GM23248 (cell line): ENCODE measurements at regions not wholly inside any gene's neighbourhood (a gene's known extent, or its start where the extent isn't known, plus 50 kb on each side); places are given as distances from the start of the nearest gene placed in this dataset.

ENCODE experiments used
- DNase-seq: peaks from one replicate; pipeline ENCODE4 v3.0.0-alpha.2; 2015
- H2AFZ ChIP-seq: fragments of 200-600 bp; sonication (generic); 2 replicates; pipeline ENCODE4 v1.6.1; 2016; ENCODE audit warnings: antibody characterized with exemption
- H3F3A ChIP-seq: fragments of 200-600 bp; sonication (generic); 2 replicates; pipeline ENCODE4 v1.6.1; 2016; ENCODE audit warnings: mild to moderate bottlenecking, antibody characterized with exemption, mixed run types; ENCODE audit not compliant: insufficient read depth
- H3K27ac ChIP-seq: fragments of 200-600 bp; sonication (generic); 2 replicates; pipeline ENCODE4 v1.5.1; 2016; ENCODE audit warnings: mild to moderate bottlenecking
- H3K27me3 ChIP-seq: fragments of 200-600 bp; sonication (generic); replicated peaks from 2 replicates; pipeline ENCODE4 v1.6.1; 2016; ENCODE audit warnings: mild to moderate bottlenecking; ENCODE audit not compliant: insufficient read depth
- H3K36me3 ChIP-seq: fragments of 200-600 bp; sonication (generic); 2 replicates; pipeline ENCODE4 v1.6.1; 2016; ENCODE audit warnings: low read depth, mild to moderate bottlenecking
- H3K4me1 ChIP-seq: fragments of 200-600 bp; sonication (generic); 2 replicates; pipeline ENCODE4 v1.6.1; 2016; ENCODE audit warnings: mild to moderate bottlenecking; ENCODE audit not compliant: insufficient read depth
- H3K4me2 ChIP-seq: fragments of 200-600 bp; sonication (generic); one replicate; pipeline ENCODE4 v1.6.1; 2016; ENCODE audit warnings: mild to moderate bottlenecking; ENCODE audit not compliant: unreplicated experiment
- H3K4me3 ChIP-seq: fragments of 200-600 bp; sonication (generic); 2 replicates; pipeline ENCODE4 v1.5.1; 2016; ENCODE audit warnings: mild to moderate bottlenecking
- H3K79me2 ChIP-seq: fragments of 200-600 bp; sonication (generic); 2 replicates; pipeline ENCODE4 v1.6.1; 2016; ENCODE audit warnings: mild to moderate bottlenecking; ENCODE audit not compliant: insufficient read depth
- H3K9ac ChIP-seq: fragments of 200-600 bp; sonication (generic); 2 replicates; pipeline ENCODE4 v1.6.1; 2016; ENCODE audit warnings: mild to moderate bottlenecking
- H3K9me2 ChIP-seq: fragments of 200-600 bp; sonication (generic); 2 replicates; pipeline ENCODE4 v1.6.1; 2016; ENCODE audit warnings: mixed run types, mild to moderate bottlenecking, moderate library complexity; ENCODE audit not compliant: insufficient read depth
- H3K9me3 ChIP-seq: fragments of 200-600 bp; sonication (generic); one replicate; pipeline ENCODE4 v1.6.1; 2017; ENCODE audit warnings: low read depth
- H4K20me1 ChIP-seq: fragments of 200-600 bp; sonication (generic); 2 replicates; pipeline ENCODE4 v1.6.0; 2016; ENCODE audit not compliant: insufficient read depth
- EZH2 ChIP-seq: fragments of 200-600 bp; sonication (generic); IDR thresholded peaks from 2 replicates; pipeline ENCODE4 v1.6.1; 2018; ENCODE audit warnings: antibody characterized with exemption, mild to moderate bottlenecking; ENCODE audit not compliant: insufficient read depth, poor library complexity, severe bottlenecking
- EZH2phosphoT487 ChIP-seq: fragments of 200-600 bp; sonication (generic); IDR thresholded peaks from 2 replicates; pipeline ENCODE4 v1.6.1; 2018; ENCODE audit warnings: antibody characterized with exemption, moderate library complexity, mild to moderate bottlenecking, low read depth; ENCODE audit not compliant: insufficient read depth
- WGBS, 2 experiments: methylation state at CpG; one replicate each; pipeline ENCODE4 v1.1.6; 2015 to 2017; ENCODE audit warnings: low lambda C conversion rate in 2 of 2, low coverage in 1 of 2; ENCODE audit errors: missing lambda C conversion rate in 2 of 2; 5-methylcytosine and 5-hydroxymethylcytosine counted together
- in situ Hi-C: fragments of 300-500 bp; cut with MboI; formaldehyde crosslinking; loops from 2 replicates; pipeline ENCODE4 v1.15.0; 2020

DNA sequence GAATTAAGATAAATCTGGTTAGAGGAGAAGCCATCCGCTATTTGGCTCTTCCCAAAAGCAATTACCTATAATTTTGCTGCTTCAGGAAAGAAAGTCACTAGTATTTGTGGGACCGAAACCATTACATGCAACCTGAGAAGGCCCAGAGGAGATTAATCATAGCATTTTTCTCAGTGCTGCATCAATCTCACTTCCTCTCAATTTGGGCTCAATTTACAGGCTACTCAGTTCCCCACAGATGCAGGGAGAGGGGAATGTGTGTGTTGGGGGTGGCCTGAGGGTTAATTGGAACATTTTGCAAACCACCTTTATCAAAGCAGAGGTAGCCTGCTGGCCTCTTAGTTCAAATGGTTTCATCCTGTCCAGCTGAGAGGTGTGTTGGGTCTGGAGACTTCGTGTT, 394.7 kb upstream of the ASIC2 start:
- no peaks in the 10 kb centered on the region for H3K9me3 ChIP-seq
- H4K20me1 ChIP-seq, result no peaks in the 10 kb centered on the region
- no peak for DNase-seq
- no peaks in the 10 kb centered on the region; the same call in 1 of the 2 replicates for H3K27me3 ChIP-seq
- no peak overlapping the region for H2AFZ ChIP-seq
- no peak overlapping the region for H3K4me2 ChIP-seq
- no peak overlapping the region for H3K4me3 ChIP-seq
- H3K9ac ChIP-seq, result no peak overlapping the region
- H3K4me1 ChIP-seq, result no peaks in the 10 kb centered on the region
- no peak overlapping the region for H3K27ac ChIP-seq
- H3F3A ChIP-seq, result no peaks in the 10 kb centered on the region
- no peaks in the 10 kb centered on the region for H3K79me2 ChIP-seq
- TF ChIP-seq EZH2, result no peak
- TF ChIP-seq EZH2phosphoT487, result no peak
- WGBS, 2 experiments, result 40 to 41% methylated on average over 3 of the region's 3 CpGs
- no peaks in the 10 kb centered on the region for H3K9me2 ChIP-seq
- in situ Hi-C loops, result no loop called here
- no peaks in the 10 kb centered on the region for H3K36me3 ChIP-seq

DNA sequence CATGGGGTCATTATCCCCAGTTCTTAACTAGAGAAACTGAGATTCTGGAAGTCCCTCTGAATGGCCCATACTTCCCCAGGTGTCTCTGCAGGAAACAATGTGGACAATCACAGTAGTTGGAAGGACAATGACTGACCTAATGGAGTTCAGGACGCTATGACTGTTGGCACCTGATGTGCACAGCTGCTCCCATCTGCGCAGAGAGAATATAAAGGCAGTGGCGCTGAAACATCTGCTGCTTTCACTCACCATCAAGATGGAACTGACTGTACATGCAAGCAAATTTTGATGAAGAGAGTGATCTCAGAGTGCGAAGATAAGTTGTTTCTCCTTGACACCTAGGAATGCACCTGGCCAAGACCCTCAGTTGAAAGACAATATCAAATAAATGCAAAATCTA, 395.7 kb upstream of the ASIC2 start:
- no peak for TF ChIP-seq EZH2
- TF ChIP-seq EZH2phosphoT487, result no peak
- Histone ChIP-seq H3K27ac (no peak overlapping the region), H3K9me3 (no peaks in the 10 kb centered on the region), H3K9me2 (no peaks in the 10 kb centered on the region), H3F3A (no peaks in the 10 kb centered on the region), H2AFZ (no peak overlapping the region), H3K36me3 (no peaks in the 10 kb centered on the region), H3K79me2 (no peaks in the 10 kb centered on the region), H3K9ac (no peak overlapping the region), H3K4me3 (no peak overlapping the region), H3K4me2 (no peak overlapping the region), H3K4me1 (no peaks in the 10 kb centered on the region), H3K27me3 (no peaks in the 10 kb centered on the region; the same call in 1 of the 2 replicates), H4K20me1 (no peaks in the 10 kb centered on the region)
- DNase-seq, result no peak
- WGBS, 2 experiments, result 44 to 54% methylated on average over 4 of the region's 4 CpGs
- in situ Hi-C loops, result no loop called here

GRCh38 chr17:33689725-33690124, 396.6 kb upstream of the ASIC2 start:
- Histone ChIP-seq H3K27ac (no peak overlapping the region), H4K20me1 (no peaks in the 10 kb centered on the region), H3K27me3 (no peaks in the 10 kb centered on the region; the same call in 1 of the 2 replicates), H3K36me3 (no peaks in the 10 kb centered on the region), H2AFZ (no peak overlapping the region), H3K79me2 (no peaks in the 10 kb centered on the region), H3F3A (no peaks in the 10 kb centered on the region), H3K4me3 (no peak overlapping the region), H3K9me2 (no peaks in the 10 kb centered on the region), H3K4me1 (no peaks in the 10 kb centered on the region), H3K9ac (no peak overlapping the region), H3K4me2 (no peak overlapping the region), H3K9me3 (no peaks in the 10 kb centered on the region)
- TF ChIP-seq EZH2 (no peak), EZH2phosphoT487 (no peak)
- in situ Hi-C loops, result no loop called here
- DNase-seq, result peak; percentile 8
- WGBS, 2 experiments, result 9 to 14% methylated on average over 2 of the region's 2 CpGs

GRCh38 chr17:33695431-33695830, 402.3 kb upstream of the ASIC2 start:
- no peaks in the 10 kb centered on the region for H3K36me3 ChIP-seq
- no peak for DNase-seq
- no peaks in the 10 kb centered on the region for H3K79me2 ChIP-seq
- no peak overlapping the region for H2AFZ ChIP-seq
- H3K27ac ChIP-seq, result no peak overlapping the region
- H4K20me1 ChIP-seq, result no peaks in the 10 kb centered on the region
- no peaks in the 10 kb centered on the region for H3K4me1 ChIP-seq
- H3K4me2 ChIP-seq, result no peak overlapping the region
- H3K9ac ChIP-seq, result no peak overlapping the region
- no peak overlapping the region for H3K4me3 ChIP-seq
- in situ Hi-C loops, result no loop called here
- H3F3A ChIP-seq, result no peaks in the 10 kb centered on the region
- no peak for TF ChIP-seq EZH2
- no peak for TF ChIP-seq EZH2phosphoT487
- H3K27me3 ChIP-seq, result no peaks in the 10 kb centered on the region; the same call in 1 of the 2 replicates
- no peaks in the 10 kb centered on the region for H3K9me3 ChIP-seq
- no peaks in the 10 kb centered on the region for H3K9me2 ChIP-seq

DNA sequence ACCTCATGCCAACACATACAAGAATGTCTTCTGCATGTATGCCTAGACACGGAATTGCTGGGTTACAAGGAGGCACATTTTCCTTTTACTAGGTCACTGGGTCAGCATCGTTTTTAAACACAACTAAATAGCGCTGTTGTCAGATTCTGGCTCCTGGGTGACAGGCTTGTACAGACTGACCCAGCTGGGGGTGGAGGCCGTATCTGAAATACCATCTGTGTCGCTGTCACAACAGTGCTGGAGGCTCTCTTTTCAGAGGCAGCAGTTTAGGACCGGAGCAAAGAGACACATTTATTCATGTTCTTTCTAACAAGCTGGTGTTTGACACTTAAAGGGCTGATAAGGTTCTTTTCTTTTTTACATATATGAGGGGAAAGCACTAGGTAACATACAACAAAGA, 403.0 kb upstream of the ASIC2 start:
- no peaks in the 10 kb centered on the region for H3F3A ChIP-seq
- no peaks in the 10 kb centered on the region; the same call in 1 of the 2 replicates for H3K27me3 ChIP-seq
- H3K4me1 ChIP-seq, result no peaks in the 10 kb centered on the region
- WGBS, 2 experiments, result 19 to 20% methylated on average over 6 of the region's 6 CpGs
- H3K4me3 ChIP-seq, result no peak overlapping the region
- no peak overlapping the region for H2AFZ ChIP-seq
- no peaks in the 10 kb centered on the region for H3K9me2 ChIP-seq
- H3K79me2 ChIP-seq, result no peaks in the 10 kb centered on the region
- no peak overlapping the region for H3K9ac ChIP-seq
- H3K27ac ChIP-seq, result no peak overlapping the region
- TF ChIP-seq EZH2phosphoT487 (no peak), EZH2 (no peak)
- in situ Hi-C loops, result no loop called here
- DNase-seq, result no peak
- H3K4me2 ChIP-seq, result no peak overlapping the region
- no peaks in the 10 kb centered on the region for H3K9me3 ChIP-seq
- no peaks in the 10 kb centered on the region for H3K36me3 ChIP-seq
- H4K20me1 ChIP-seq, result no peaks in the 10 kb centered on the region
